ENCODE measurements at regions not wholly inside any gene's neighbourhood (a gene's known extent, or its start where the extent isn't known, plus 50 kb on each side); places are given as distances from the start of the nearest gene placed in this dataset.

DNA sequence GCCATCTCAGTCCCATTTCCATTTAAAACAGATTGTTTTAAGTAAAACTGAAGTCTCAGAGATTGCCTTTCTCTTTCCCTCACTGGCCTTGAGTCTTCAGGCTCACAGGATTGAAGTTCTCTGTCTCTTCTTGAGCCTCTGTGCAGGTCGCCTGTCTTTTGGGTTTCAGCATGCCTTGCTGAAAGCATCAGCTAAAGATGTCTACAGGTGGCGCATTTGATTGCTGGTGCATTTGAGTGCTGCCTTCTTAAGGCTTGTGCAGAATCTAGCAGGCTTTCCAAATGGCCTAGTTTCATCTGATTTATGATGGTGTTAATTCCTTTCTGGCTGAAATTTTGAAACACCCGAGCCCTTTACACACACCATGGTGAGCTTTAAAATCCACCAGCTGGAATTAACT is 1062.2 kb upstream of the FBXO33 start:
- no peak overlapping the region for H3K27ac ChIP-seq
- TF ChIP-seq, protein P1, sequence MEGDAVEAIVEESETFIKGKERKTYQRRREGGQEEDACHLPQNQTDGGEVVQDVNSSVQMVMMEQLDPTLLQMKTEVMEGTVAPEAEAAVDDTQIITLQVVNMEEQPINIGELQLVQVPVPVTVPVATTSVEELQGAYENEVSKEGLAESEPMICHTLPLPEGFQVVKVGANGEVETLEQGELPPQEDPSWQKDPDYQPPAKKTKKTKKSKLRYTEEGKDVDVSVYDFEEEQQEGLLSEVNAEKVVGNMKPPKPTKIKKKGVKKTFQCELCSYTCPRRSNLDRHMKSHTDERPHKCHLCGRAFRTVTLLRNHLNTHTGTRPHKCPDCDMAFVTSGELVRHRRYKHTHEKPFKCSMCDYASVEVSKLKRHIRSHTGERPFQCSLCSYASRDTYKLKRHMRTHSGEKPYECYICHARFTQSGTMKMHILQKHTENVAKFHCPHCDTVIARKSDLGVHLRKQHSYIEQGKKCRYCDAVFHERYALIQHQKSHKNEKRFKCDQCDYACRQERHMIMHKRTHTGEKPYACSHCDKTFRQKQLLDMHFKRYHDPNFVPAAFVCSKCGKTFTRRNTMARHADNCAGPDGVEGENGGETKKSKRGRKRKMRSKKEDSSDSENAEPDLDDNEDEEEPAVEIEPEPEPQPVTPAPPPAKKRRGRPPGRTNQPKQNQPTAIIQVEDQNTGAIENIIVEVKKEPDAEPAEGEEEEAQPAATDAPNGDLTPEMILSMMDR (conservative IDR thresholded peaks at IDR 0.05), result no peak

DNA sequence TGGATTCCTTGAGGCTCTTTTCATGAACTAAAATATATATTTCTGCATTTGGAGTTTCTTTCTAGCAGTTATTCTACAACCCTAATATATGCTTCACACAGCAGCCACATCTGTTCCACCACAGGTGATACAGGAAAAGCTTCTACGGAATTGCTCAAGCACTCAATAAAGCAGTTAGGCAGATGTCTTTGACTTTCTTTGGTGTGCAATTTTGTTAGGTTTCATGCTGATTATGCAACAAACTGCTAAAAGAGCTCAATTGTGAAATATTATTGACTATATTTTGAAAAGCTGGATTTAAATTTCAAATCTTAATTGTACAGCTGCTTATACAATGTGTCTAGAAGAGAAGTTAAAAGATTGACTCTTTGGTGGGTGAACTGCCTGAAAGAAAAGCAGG is 1055.6 kb upstream of the FBXO33 start:
- TF ChIP-seq, protein P1 (conservative IDR thresholded peaks at IDR 0.05), result no peak
- no peak overlapping the region for H3K27ac ChIP-seq

DNA sequence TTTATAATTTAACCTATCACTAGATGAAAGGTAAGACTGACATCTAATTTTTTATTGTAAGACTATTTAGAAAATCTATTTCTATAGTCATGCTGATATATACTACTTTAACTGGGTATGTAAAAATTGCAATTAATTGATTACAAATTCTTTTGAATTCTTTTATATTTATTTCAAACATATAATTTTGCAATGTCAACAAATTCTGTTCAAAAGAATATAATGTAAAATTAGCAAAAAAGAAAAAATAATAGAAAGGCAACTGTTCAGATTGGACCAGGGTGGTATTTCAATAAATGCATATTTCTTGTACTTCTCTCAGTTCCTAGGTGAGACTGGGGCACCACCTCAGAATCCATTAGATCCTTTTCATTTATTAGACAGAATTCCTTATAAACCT is 1053.5 kb upstream of the FBXO33 start:
- TF ChIP-seq, protein P1 (conservative IDR thresholded peaks at IDR 0.05), result no peak
- H3K27ac ChIP-seq, result no peak overlapping the region

DNA sequence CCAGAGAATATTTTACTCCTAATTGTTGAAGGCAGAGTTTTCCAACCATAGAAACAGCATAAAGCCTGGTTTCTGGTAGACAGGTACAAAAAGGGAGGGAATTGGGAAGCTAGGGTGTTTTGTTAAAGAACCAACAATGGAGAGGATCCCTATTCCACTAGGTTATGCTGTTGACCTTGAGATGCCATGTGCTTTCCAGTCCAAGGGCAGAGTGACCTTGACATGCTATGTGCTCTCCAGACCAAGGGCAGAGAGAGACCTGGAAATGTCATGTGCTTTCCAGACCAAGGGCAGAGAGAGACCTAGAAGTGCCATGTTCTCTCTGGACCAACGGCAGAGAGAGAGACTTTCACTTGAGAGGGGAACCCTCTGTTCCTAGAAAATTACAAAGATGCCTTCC is 1043.8 kb upstream of the FBXO33 start:
- H3K27ac ChIP-seq, result no peak overlapping the region

DNA sequence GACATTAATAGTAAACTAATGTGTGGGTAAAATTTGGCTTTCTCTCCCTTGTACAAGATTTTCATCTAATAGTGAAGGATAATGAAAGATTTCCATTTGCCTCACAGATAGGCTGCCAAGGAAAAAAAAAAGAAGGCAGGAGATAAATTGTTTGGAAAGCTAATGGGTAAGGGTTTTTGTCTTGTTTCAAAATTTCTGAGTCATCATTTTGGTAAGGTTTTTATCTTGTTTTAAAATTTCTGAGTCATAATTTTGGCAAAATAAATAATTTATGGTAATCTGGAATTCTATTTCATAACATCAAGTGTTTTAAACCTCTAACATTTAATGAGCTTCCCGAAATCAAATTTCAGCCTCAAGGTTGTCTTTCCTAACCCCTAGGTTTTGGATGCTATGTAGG is 1035.7 kb upstream of the FBXO33 start:
- H3K27ac ChIP-seq, result no peak overlapping the region
- TF ChIP-seq, protein P1 (conservative IDR thresholded peaks at IDR 0.05), result no peak

More for the DNA sequence above, 1043.8 kb upstream of the FBXO33 start:
- TF ChIP-seq, protein P1 (conservative IDR thresholded peaks at IDR 0.05), result no peak

DNA sequence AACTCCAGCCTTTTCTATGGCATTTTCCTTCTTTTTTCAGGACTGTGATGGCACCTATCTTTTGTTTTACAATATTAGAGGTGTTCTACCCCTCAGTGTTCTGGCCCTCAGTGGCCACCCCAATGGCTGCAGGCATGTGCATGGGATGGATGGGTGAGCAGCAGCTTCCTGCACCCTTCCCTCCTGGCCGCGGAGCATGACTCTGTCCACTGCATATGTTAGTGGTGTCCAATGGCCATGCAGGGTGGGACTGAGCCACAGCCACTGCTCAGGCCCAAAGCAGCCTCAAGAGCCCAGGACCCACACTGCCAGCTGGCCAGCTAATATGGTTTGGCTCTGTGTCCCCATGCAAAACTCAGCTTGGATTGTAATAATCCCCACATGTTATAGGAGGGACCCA is 1032.3 kb upstream of the FBXO33 start:
- TF ChIP-seq, protein P1 (conservative IDR thresholded peaks at IDR 0.05), result no peak
- no peak overlapping the region for H3K27ac ChIP-seq

DNA sequence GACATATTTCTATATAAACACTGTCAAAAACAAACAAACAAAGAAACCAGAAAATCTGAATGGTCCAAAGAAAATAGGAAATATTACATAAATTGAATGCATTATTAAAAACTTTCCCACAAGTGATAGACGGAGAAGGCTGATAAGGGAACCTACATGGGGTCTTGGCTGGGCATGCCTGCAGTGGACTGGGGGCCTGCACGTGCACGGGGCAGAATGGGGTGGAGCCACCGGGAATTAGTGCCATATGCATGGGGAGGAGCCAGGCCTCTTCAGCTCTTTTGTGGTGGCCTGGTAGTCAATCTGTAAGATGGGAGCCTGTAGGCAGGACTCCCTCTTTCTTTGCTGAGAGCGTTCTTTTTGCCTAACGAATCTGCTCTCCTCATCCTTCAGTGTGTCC is 1031.7 kb upstream of the FBXO33 start:
- H3K27ac ChIP-seq, result no peak overlapping the region
- TF ChIP-seq, protein P1 (conservative IDR thresholded peaks at IDR 0.05), result no peak

DNA sequence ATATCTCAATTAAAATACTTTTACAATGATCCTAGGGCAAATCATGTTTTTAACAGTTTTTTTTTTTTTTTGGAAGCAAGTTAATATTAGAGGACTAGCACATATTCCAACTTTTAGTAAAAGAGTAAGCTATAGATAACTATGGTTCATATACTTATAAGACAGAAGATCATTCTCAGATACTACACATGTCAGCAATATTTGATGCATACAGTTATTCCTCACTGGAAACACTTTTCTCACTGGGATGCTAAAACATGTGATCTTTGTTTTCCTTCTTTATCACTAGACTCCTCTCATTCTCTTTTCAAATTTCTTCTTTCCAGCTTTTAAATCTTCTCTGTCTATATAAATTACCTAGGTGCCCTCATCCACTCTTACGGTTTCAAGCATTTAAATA is 1020.4 kb upstream of the FBXO33 start:
- TF ChIP-seq, protein P1 (conservative IDR thresholded peaks at IDR 0.05), result no peak
- no peak overlapping the region for H3K27ac ChIP-seq

Measured in VCaP (cell line).